ENCODE measurements at regions not wholly inside any gene's neighbourhood (a gene's known extent, or its start where the extent isn't known, plus 50 kb on each side); places are given as distances from the start of the nearest gene placed in this dataset.

DNA sequence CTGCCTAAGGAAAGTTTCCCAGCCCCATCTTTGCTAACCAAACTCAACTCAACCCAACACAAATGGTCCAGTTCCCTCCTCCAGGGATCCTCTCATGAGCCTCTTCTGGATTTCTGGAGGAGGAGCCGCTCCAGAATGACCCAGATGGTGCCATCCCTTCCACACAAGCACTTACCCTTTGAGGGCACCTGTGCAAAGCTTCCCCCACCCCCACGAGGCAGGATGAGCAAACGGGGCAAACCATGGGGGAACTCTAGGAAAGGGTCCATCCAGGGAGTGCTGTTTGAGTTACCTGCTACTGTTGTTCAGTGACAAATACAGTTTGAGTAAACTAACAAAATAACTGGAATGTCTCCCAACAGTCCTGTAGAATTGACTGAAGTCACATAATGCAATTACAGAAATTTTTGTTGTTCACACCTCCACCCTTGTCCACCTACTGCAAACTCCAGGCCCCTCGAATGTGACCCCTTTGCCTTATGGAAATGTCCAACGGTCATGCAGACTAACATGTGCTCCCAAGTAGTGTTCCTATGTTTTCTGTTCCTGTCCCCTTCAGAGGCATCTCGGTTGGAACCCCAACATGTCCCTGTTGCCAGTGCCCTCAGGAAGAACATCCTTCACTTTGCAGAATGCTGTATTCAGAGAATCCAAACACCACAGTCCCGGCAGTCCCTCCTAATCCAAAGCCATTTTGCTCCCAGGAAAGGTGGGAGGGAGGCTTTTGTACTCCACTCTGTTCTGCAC is 160.1 kb downstream of the RRAGC start:
- TF ChIP-seq GLIS3 (CRISPR knock-in tag; IDR thresholded peaks at IDR 0.05), result no peak
- no peak for TF ChIP-seq PPARA (CRISPR knock-in tag; IDR thresholded peaks at IDR 0.05; ENCODE audit: borderline replicate concordance)
- no peak for TF ChIP-seq ZNF8 (CRISPR knock-in tag; IDR thresholded peaks at IDR 0.05)
- TF ChIP-seq OSR1 (CRISPR knock-in tag; IDR thresholded peaks at IDR 0.05), result no peak
- TF ChIP-seq TOX (CRISPR knock-in tag; IDR thresholded peaks at IDR 0.05; ENCODE audit: borderline replicate concordance), result no peak
- no peak for TF ChIP-seq ESRRG (CRISPR knock-in tag; IDR thresholded peaks at IDR 0.05)
- TF ChIP-seq CSDC2 (CRISPR knock-in tag; IDR thresholded peaks at IDR 0.05), result no peak
- TF ChIP-seq TCF4 (CRISPR knock-in tag; IDR thresholded peaks at IDR 0.05; ENCODE audit: borderline replicate concordance), result no peak
- TF ChIP-seq RARB (CRISPR knock-in tag; IDR thresholded peaks at IDR 0.05), result no peak
- no peak for TF ChIP-seq BACH2 (CRISPR knock-in tag; IDR thresholded peaks at IDR 0.05; ENCODE audit: borderline replicate concordance)
- TF ChIP-seq, protein P1, sequence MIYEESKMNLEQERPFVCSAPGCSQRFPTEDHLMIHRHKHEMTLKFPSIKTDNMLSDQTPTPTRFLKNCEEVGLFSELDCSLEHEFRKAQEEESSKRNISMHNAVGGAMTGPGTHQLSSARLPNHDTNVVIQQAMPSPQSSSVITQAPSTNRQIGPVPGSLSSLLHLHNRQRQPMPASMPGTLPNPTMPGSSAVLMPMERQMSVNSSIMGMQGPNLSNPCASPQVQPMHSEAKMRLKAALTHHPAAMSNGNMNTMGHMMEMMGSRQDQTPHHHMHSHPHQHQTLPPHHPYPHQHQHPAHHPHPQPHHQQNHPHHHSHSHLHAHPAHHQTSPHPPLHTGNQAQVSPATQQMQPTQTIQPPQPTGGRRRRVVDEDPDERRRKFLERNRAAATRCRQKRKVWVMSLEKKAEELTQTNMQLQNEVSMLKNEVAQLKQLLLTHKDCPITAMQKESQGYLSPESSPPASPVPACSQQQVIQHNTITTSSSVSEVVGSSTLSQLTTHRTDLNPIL (CRISPR knock-in tag; IDR thresholded peaks at IDR 0.05; ENCODE audit: low read depth), result no peak
- TF ChIP-seq ARNTL (CRISPR knock-in tag; IDR thresholded peaks at IDR 0.05; ENCODE audit: borderline replicate concordance, low read depth), result no peak
- TF ChIP-seq, protein P2, sequence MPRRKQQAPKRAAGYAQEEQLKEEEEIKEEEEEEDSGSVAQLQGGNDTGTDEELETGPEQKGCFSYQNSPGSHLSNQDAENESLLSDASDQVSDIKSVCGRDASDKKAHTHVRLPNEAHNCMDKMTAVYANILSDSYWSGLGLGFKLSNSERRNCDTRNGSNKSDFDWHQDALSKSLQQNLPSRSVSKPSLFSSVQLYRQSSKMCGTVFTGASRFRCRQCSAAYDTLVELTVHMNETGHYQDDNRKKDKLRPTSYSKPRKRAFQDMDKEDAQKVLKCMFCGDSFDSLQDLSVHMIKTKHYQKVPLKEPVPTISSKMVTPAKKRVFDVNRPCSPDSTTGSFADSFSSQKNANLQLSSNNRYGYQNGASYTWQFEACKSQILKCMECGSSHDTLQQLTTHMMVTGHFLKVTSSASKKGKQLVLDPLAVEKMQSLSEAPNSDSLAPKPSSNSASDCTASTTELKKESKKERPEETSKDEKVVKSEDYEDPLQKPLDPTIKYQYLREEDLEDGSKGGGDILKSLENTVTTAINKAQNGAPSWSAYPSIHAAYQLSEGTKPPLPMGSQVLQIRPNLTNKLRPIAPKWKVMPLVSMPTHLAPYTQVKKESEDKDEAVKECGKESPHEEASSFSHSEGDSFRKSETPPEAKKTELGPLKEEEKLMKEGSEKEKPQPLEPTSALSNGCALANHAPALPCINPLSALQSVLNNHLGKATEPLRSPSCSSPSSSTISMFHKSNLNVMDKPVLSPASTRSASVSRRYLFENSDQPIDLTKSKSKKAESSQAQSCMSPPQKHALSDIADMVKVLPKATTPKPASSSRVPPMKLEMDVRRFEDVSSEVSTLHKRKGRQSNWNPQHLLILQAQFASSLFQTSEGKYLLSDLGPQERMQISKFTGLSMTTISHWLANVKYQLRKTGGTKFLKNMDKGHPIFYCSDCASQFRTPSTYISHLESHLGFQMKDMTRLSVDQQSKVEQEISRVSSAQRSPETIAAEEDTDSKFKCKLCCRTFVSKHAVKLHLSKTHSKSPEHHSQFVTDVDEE (CRISPR knock-in tag; IDR thresholded peaks at IDR 0.05), result no peak

All from SK-N-SH treated with all-trans-retinoic acid at 6 μM for 48 hours (cell line).